ENCODE measurements at regions not wholly inside any gene's neighbourhood (a gene's known extent, or its start where the extent isn't known, plus 50 kb on each side); places are given as distances from the start of the nearest gene placed in this dataset.

GRCh38 chr9:107213080-107213479 lies 70.0 kb upstream of the RAD23B start:
- peak; percentile 82 for DNase-seq

GRCh38 chr9:107213561-107214028 lies 69.5 kb upstream of the RAD23B start:
- peak; percentile 98 for DNase-seq

GRCh38 chr9:107214381-107214780 lies 68.7 kb upstream of the RAD23B start:
- no peak for DNase-seq

DNA sequence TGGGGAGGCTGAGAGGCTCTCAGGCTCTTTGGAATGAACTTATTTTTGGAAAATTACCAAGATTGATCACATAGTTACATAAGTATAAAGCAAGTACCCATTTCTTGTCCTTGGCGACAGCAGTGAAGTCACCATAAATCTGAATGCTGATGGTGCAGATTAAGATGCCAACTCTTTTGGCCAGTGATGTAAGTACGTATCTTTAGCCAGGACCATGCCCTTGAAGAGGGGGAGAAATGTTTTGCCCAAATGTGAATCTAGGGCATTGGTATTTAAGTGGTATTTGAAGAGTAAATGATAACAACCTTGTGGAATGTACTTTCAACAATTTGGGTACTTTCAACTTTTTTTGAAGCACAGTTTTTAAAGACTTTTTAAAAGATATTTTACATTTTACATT lies 68.2 kb upstream of the RAD23B start:
- no peak for DNase-seq

DNA sequence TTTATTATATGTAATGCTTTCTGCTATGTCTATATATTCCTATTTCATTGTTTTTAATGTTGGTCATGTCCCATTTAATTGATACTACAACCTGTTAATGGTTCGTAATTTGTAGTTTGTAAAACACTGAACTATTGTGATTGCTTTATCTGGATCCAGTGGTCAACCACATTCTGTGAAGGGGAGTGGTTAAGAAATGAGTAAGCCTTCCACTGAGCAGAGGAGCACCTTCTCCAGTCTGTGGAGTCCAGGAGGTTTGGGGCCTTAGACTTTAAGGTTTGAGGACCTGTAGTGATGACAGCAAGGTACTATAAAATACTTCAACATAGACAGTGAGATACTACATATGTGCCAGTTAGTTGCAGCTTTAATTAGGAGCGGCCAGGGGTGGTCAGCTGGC lies 67.7 kb upstream of the RAD23B start:
- DNase-seq, result no peak

- DNase-seq, result no peak
Observed at GRCh38 chr9:107216329-107216728, 66.8 kb upstream of the RAD23B start.

GRCh38 chr9:107218829-107219485 lies 64.1 kb upstream of the RAD23B start:
- no peak for DNase-seq

DNA sequence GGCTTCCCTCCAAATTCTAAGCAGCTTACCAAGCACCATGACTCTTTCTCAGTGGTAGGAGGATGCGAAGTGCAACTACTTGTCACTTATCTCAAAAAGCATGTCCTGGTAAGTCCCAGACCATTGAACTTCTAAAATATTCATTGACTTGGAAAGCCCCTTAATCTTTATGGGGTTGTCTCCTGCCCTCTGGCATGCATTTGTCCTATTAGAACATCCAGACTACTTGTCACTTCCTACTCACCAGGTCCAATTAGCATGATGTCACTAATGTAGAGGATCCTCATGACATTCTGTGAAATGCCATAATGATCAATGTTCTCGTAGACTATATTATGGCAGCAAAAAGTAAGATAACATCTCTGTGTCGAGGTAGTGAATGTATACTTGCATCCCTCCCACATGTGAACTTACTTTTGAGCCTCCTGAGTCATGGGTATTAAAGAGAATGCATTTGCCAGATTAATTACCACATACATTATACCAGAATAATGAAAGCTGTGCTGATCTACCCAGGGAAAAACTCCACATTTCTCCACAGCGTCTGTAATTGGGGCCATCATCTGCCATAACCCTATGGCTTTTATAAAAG lies 63.5 kb upstream of the RAD23B start:
- DNase-seq, result no peak

DNA sequence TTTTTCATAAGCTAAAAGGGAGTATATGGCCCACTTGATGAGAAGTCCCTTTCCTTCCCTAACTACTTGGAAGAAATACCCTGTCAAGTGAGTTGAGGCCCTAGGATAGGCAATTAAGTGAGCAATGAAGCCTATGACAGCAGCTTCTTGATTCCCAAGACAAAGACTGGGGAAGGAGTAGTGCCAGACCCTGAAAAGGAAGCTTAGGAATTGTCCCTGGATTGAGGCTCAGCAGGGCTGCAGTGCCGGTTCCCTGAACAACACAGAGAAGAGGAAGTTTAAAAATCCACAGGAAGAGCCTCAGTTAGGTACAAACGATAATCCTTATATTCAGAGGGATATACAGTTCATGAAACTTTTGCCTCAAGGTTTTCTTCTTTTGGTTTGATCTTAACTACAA lies 61.8 kb upstream of the RAD23B start:
- peak; percentile 74 for DNase-seq

- peak; percentile 74 for DNase-seq
Observed at GRCh38 chr9:107222020-107222522, 61.0 kb upstream of the RAD23B start.

GRCh38 chr9:107223381-107223780 lies 59.7 kb upstream of the RAD23B start:
- no peak for DNase-seq

DNA sequence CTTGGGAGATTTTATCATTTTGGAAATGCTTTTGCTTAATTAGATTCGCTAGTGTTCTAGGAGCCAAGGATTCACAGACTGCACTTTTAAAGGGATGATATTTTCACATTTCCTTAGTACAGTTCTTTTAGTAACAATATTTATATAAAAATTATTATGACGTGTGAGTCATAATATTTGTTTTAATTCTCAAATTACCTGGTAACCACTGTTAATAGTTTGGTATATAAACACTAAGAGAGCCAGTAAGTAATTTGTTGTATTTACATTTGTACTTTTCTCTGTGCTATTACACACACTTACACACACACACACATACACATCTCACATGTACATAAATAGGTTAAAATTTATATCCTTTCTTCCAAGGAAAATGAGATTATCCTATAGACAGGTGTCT lies 58.8 kb upstream of the RAD23B start:
- no peak for DNase-seq

GRCh38 chr9:107226421-107226820 lies 56.7 kb upstream of the RAD23B start:
- DNase-seq, result no peak

DNA sequence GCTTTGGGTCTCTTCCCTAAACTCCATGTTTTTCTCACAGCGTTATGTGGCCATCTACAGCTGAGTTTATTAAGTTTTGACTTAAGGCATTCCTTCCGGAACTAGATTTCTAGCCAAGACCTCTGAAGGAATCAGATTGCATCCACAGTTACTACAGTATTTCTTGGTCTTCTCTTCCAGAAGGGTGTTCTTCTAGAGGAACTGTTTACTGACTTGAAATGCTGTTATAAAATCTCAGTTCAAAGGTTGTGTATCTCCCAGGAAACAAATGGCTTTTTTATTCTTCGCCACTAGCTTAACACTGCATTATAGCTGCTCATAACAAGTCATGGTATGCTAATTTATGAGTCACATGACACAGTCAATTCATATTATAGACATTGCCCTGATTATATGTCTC lies 55.3 kb upstream of the RAD23B start:
- no peak for DNase-seq

DNA sequence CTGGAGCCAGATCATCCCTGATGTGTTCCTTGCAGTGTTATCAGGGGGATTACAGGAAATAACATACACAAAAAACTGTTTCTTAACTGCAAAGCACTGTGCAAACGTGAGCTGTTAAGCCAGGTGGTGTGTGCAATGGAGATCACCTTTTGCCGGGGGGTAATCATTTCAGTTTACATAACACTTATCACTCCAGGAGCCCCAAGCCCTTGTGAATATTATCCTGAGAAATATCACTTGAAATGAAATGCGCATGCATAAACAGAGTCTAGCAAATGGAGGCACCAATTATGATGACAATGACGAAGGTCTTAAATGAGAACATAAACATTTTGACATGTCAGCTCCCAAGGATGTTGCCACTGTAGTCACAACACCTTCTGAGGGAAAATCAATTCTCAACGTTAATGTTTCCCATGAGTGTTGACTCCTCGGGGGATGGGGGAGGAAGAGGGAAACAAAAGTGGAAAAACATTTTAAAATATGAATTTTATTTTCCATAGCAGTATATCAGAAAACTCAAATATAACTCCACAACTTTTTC lies 54.5 kb upstream of the RAD23B start:
- no peak for DNase-seq

DNA sequence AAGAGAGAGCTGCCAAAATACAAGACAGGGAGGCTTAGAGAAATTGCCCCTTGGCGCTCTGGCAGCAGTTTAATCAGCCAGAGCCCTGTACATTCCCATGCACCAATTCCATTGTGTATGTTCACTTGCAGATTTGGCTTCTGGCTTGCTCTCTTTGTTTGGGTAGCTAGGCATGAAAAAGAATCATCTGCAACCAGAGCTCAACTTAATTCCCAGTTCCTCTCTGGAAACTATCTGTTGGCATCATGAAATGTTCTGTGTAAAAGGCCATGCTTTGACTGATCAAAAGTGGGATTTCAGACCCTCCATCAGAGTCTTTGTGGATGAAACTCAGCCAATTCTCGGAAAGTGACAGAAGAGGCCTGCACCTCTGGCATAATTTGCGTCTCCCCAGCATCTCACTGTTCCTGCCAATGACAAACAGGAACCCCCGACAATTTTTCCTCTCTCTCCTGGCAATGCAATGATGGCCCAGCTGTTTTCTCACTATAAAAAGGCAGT lies 53.8 kb upstream of the RAD23B start:
- no peak for DNase-seq

All from islet precursor cell (in vitro differentiated cells).